T-cell (primary cell): ENCODE measurements at regions not wholly inside any gene's neighbourhood (a gene's known extent, or its start where the extent isn't known, plus 50 kb on each side); places are given as distances from the start of the nearest gene placed in this dataset.
"Not testable (repeated sequence)": the region's sequence is repeated elsewhere in the genome, so short reads cannot be mapped to it uniquely, and the experiment has no call there.

Source experiments
- ATAC-seq, 4 experiments: fragments of 200-7000 bp in 3 of 4; fragments of 150-1000 bp in 1 of 4; cut with Tn5 transposase; replicated peaks in 1 of 4; 1 replicate in 3 of 4; 2 replicates in 1 of 4; pipeline ENCODE4 v1.10.0; 2021; ENCODE audit warnings: moderate library complexity in 3 of 4, mild to moderate bottlenecking in 2 of 4, moderate number of reproducible peaks in 1 of 4
- CTCF ChIA-PET, 2 donors: fragments of 300-600 bp; sonication (Branson Sonifier 250); formaldehyde crosslinking; loops; one replicate each; lab custom pipeline; 2022; ENCODE audit warnings: antibody characterized with exemption in 2 of 2; lab: Charles Lee
- POLR2A ChIA-PET, 2 donors: fragments of 300-600 bp; sonication (Branson Sonifier 250); formaldehyde crosslinking; loops; one replicate each; lab custom pipeline; 2022; ENCODE audit warnings: antibody characterized with exemption in 2 of 2; lab: Charles Lee
- DNase-seq, 35 experiments: peaks; one replicate each; pipeline versions ENCODE4 v3.0.0 to v3.0.0-alpha.2; 2013 to 2023
- H3K27ac ChIP-seq: one replicate; pipeline ENCODE4 v1.5.1; 2013; ENCODE audit warnings: low read length
- H3K27me3 ChIP-seq, 2 experiments: replicated peaks in 1 of 2; 1 replicate in 1 of 2; 2 replicates in 1 of 2; pipeline versions ENCODE4 v1.6.1 to v1.7.0; 2013; ENCODE audit warnings: low read length in 1 of 2, mixed read lengths in 1 of 2; ENCODE audit not compliant: control insufficient read depth in 2 of 2, insufficient read depth in 2 of 2; ENCODE audit errors: extremely low read depth in 1 of 2
- H3K36me3 ChIP-seq, 2 donors: 1 replicate in 1 of 2; 2 replicates in 1 of 2; pipeline versions ENCODE4 v1.6.1 to v1.7.0; 2013; ENCODE audit warnings: low read length in 1 of 2; ENCODE audit not compliant: control insufficient read depth in 2 of 2, insufficient read depth in 1 of 2; ENCODE audit errors: extremely low read depth in 1 of 2
- H3K4me1 ChIP-seq, 2 experiments: 1 replicate in 1 of 2; 2 replicates in 1 of 2; pipeline versions ENCODE4 v1.6.1 to v1.7.0; 2013; ENCODE audit warnings: low read length in 2 of 2, mixed read lengths in 1 of 2; ENCODE audit not compliant: insufficient read depth in 2 of 2, control insufficient read depth in 1 of 2; ENCODE audit errors: extremely low read depth in 1 of 2
- H3K4me3 ChIP-seq, 2 donors: 1 replicate in 1 of 2; 2 replicates in 1 of 2; pipeline versions ENCODE4 v1.5.1 to v1.7.0; 2013; ENCODE audit warnings: mild to moderate bottlenecking in 2 of 2, low read length in 1 of 2, moderate library complexity in 1 of 2; ENCODE audit not compliant: control insufficient read depth in 1 of 2; ENCODE audit errors: extremely low read depth in 1 of 2
- H3K9me3 ChIP-seq: 2 replicates; pipeline ENCODE4 v1.7.0; 2013
- H3K27ac Mint-ChIP-seq, 2 donors: one replicate each; pipeline ENCODE4 v1.8.0; 2020 to 2021; ENCODE audit warnings: mild to moderate bottlenecking in 2 of 2, mixed read lengths in 2 of 2
- H3K27me3 Mint-ChIP-seq, 2 donors: one replicate each; pipeline ENCODE4 v1.8.0; 2021 to 2022; ENCODE audit warnings: mixed read lengths in 2 of 2
- H3K36me3 Mint-ChIP-seq: one replicate; pipeline ENCODE4 v1.8.0; 2021; ENCODE audit warnings: mixed read lengths
- H3K4me1 Mint-ChIP-seq, 3 donors: one replicate each; pipeline ENCODE4 v1.8.0; 2020 to 2022; ENCODE audit warnings: mixed read lengths in 3 of 3, mild to moderate bottlenecking in 1 of 3
- H3K4me3 Mint-ChIP-seq, 3 donors: one replicate each; pipeline ENCODE4 v1.8.0; 2020 to 2022; ENCODE audit warnings: mild to moderate bottlenecking in 3 of 3, mixed read lengths in 3 of 3, moderate library complexity in 3 of 3
- H3K9me3 Mint-ChIP-seq, 3 donors: one replicate each; pipeline ENCODE4 v1.8.0; 2020 to 2022; ENCODE audit warnings: mixed read lengths in 3 of 3
- WGBS: methylation state at CpG from one replicate; pipeline ENCODE4 v1.1.5; 2013; ENCODE audit warnings: missing lambda C conversion rate; ENCODE audit not compliant: insufficient coverage; 5-methylcytosine and 5-hydroxymethylcytosine counted together

DNA sequence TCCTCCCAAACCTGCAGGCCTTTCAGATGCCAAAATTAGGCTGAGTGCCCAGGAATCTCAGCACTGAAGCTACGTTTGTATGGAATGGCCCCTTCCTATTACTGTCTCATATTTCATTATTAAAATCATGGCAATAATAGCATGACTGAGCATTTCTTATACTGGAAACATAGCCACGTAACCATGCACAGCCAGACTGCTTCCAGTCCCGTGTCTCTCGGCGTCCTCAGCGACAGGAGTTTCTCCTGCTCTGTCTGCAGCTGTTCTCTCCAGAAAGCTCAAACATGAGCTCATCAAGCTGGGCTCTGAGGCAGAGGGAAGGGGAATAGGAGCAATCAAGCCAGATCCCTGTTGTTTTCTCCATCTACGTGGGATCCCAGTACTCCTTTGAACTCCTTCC lies 104.0 kb downstream of the CDC7 start:
- Mint-ChIP-seq H3K27ac (no peak overlapping the region), H3K4me3 (no peak overlapping the region), H3K4me1 (no peaks in the 10 kb centered on the region), H3K27me3 (no peaks in the 10 kb centered on the region), H3K36me3 (no peaks in the 10 kb centered on the region), H3K9me3 (no peaks in the 10 kb centered on the region)
- DNase-seq (no peak), ATAC-seq (no peak)
- ChIA-PET POLR2A (no interaction called here), CTCF (interaction anchor here in 1 of 2 donors (0.6 kb wide), 1 partner anchor 26 kb away, joined by 3 read pairs; no protein-coding TSS in a partner anchor)
- 98% methylated on average over 5 of the region's 7 CpGs for WGBS
- H3K27ac ChIP-seq, result no peak overlapping the region
- no peaks in the 10 kb centered on the region for H3K36me3 ChIP-seq
- no peak overlapping the region for H3K4me3 ChIP-seq
- no peaks in the 10 kb centered on the region for H3K4me1 ChIP-seq
- no peaks in the 10 kb centered on the region for H3K9me3 ChIP-seq
- no peaks in the 10 kb centered on the region for H3K27me3 ChIP-seq

DNA sequence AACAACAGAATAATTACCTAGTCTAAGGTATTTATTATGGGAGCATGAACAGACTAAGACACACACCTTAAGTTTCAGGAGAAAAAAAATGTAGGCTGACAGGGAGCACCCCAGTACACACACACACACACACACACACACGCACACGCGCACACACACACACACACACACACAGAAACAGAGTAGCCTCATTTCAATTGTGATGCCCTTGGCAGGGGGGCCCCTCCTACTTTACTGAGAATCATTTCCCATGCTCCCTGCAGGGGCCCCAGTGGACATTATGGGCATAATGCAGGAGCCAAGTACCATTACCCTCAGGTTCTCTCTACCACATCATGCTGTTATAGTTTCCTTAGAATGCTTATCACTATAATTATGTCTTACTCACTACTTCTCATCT lies 104.9 kb downstream of the CDC7 start:
- no peaks in the 10 kb centered on the region for H3K4me1 Mint-ChIP-seq
- H3K36me3 Mint-ChIP-seq, result no peaks in the 10 kb centered on the region
- no peak overlapping the region for H3K27ac Mint-ChIP-seq
- DNase-seq (no peak), ATAC-seq (no peak)
- H3K36me3 ChIP-seq, result no peaks in the 10 kb centered on the region
- no CpG with 5 or more reads among the region's 3 CpGs for WGBS
- H3K27me3 ChIP-seq, result no peaks in the 10 kb centered on the region
- no peaks in the 10 kb centered on the region for H3K27me3 Mint-ChIP-seq
- no peaks in the 10 kb centered on the region for H3K9me3 Mint-ChIP-seq
- H3K4me3 Mint-ChIP-seq, result no peak overlapping the region
- no peaks in the 10 kb centered on the region for H3K9me3 ChIP-seq
- H3K4me3 ChIP-seq, result no peak overlapping the region
- POLR2A ChIA-PET, result no interaction called here
- no peaks in the 10 kb centered on the region for H3K4me1 ChIP-seq
- CTCF ChIA-PET, result no interaction called here
- H3K27ac ChIP-seq, result no peak overlapping the region

DNA sequence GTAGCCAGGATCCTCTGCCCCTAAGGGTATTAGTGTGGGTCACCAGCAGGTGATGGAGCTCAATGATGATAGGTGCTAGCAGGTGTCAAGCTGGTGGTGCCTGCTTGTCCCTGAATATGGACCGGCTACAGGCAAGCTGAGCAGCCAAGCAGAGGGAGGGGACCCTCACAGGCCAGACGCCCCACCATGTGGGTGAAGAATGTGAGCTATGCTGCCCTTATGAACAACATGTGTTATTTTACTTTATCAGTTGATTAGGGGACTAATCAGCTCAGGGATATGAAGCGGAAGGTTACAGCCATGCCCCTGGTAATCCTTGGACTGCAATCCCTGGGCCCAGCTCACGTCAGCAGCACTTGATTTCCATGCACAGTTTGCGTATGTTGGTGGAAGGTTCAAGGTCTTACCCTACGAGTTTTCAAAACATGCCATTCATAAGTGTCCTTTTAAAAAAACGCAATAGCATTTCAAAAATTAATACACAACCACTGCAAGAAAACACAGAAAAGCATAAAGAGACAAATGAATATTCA lies 106.0 kb downstream of the CDC7 start:
- Histone ChIP-seq H3K4me3 (no peak overlapping the region), H3K27me3 (no peaks in the 10 kb centered on the region), H3K9me3 (no peaks in the 10 kb centered on the region), H3K27ac (no peak overlapping the region), H3K36me3 (no peaks in the 10 kb centered on the region), H3K4me1 (no peaks in the 10 kb centered on the region)
- no peak for DNase-seq
- Mint-ChIP-seq H3K36me3 (no peaks in the 10 kb centered on the region), H3K4me3 (no peak overlapping the region), H3K27me3 (no peaks in the 10 kb centered on the region), H3K27ac (no peak overlapping the region), H3K4me1 (no peaks in the 10 kb centered on the region), H3K9me3 (no peaks in the 10 kb centered on the region)
- ATAC-seq, result no peak
- WGBS, result 100% methylated on average over 2 of the region's 7 CpGs
- CTCF ChIA-PET, result interaction anchor here in 1 of 2 donors (0.7 kb wide), 1 partner anchor 14 kb away, joined by 5 read pairs; no protein-coding TSS in a partner anchor
- POLR2A ChIA-PET, result no interaction called here

DNA sequence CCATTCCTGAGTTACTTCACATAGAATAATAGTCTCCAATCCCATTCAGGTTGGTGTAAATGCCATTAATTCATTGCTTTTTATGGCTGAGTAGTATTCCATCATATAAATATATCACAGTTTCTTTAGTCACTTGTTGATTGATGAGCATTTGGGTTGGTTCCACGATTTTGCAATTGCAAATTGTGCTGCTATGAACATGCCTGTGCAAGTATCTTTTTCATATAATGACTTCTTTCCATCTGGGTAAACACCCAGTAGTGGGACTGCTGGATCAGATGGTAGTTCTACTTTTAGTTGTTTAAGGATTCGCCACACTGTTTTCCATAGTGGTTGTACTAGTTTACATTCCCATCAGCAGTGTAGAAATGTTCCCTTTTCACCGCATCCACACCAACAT lies 107.0 kb downstream of the CDC7 start:
- H3K4me1 Mint-ChIP-seq, H3K27ac ChIP-seq, DNase-seq, CTCF ChIA-PET, H3K4me3 Mint-ChIP-seq, POLR2A ChIA-PET, ATAC-seq, H3K9me3 ChIP-seq, H3K4me1 ChIP-seq, H3K4me3 ChIP-seq, H3K27me3 Mint-ChIP-seq, H3K36me3 ChIP-seq, H3K9me3 Mint-ChIP-seq, H3K36me3 Mint-ChIP-seq, H3K27ac Mint-ChIP-seq, H3K27me3 ChIP-seq: not testable (repeated sequence)
- no CpG with 5 or more reads among the region's 3 CpGs for WGBS

DNA sequence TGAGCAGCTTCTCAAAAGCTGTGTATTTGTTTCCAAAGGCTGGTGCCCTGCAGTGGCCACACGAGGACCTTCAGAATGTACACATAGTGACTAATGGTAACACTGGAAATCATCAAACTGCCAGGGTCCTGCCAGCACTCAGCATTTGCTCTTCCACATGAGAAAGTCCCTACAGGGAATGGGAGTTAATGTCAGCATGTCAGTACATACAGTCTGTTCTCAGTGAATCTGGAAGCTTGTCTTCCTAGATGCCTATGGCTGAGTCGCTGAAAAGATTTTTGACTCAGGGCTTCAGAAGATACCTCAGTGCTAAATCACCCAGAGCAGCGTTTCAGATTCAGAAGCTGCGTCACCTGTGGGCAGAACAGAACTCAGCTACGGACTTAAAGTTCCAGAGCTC lies 108.2 kb downstream of the CDC7 start:
- ChIA-PET CTCF (no interaction called here), POLR2A (no interaction called here)
- Mint-ChIP-seq H3K36me3 (no peaks in the 10 kb centered on the region), H3K9me3 (no peaks in the 10 kb centered on the region), H3K27me3 (no peaks in the 10 kb centered on the region), H3K27ac (no peak overlapping the region), H3K4me3 (no peak overlapping the region), H3K4me1 (no peaks in the 10 kb centered on the region)
- WGBS, result 85% methylated on average over 4 of the region's 5 CpGs
- no peaks in the 10 kb centered on the region for H3K9me3 ChIP-seq
- ATAC-seq (no peak), DNase-seq (no peak)
- no peaks in the 10 kb centered on the region for H3K4me1 ChIP-seq
- H3K36me3 ChIP-seq, result no peaks in the 10 kb centered on the region
- no peak overlapping the region for H3K27ac ChIP-seq
- H3K4me3 ChIP-seq, result no peak overlapping the region
- H3K27me3 ChIP-seq, result no peaks in the 10 kb centered on the region

DNA sequence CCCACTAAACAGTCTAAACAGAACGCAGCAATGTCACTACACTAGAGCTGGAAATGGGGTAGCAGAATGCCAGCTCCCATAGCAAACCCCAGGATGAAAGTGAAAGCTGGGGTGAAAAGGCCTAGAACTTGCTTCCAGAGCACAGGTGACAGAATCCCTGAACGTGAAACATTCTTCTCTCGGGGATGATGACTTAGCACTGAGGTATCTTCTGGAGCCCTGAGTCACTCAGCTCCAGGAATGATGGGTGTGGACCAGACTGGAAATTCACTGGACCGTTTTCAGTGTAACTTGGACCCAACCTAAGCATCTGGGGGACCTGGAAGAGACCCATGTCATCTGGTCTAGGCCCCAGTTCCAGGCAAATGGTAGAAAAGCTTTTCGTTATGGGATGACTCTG lies 108.9 kb downstream of the CDC7 start:
- WGBS, result 91% methylated on average over 4 of the region's 5 CpGs
- ChIA-PET CTCF (interaction anchor here in 1 of 2 donors (0.6 kb wide), 1 partner anchor 97 kb away, joined by 3 read pairs; no protein-coding TSS in a partner anchor), POLR2A (no interaction called here)
- H3K4me1 Mint-ChIP-seq, result peaks cover 0 to 3% (median 0%) of the 10 kb centered on the region in 3 donors
- ATAC-seq, result no peak
- no peaks in the 10 kb centered on the region for H3K9me3 ChIP-seq
- H3K4me3 ChIP-seq, result no peak overlapping the region
- no peak overlapping the region for H3K27ac Mint-ChIP-seq
- H3K27ac ChIP-seq, result no peak overlapping the region
- no peak for DNase-seq
- H3K9me3 Mint-ChIP-seq, result no peaks in the 10 kb centered on the region
- H3K27me3 Mint-ChIP-seq, result no peaks in the 10 kb centered on the region
- H3K4me3 Mint-ChIP-seq, result no peak overlapping the region
- no peaks in the 10 kb centered on the region for H3K27me3 ChIP-seq
- no peaks in the 10 kb centered on the region for H3K4me1 ChIP-seq
- no peaks in the 10 kb centered on the region for H3K36me3 Mint-ChIP-seq
- no peaks in the 10 kb centered on the region for H3K36me3 ChIP-seq

DNA sequence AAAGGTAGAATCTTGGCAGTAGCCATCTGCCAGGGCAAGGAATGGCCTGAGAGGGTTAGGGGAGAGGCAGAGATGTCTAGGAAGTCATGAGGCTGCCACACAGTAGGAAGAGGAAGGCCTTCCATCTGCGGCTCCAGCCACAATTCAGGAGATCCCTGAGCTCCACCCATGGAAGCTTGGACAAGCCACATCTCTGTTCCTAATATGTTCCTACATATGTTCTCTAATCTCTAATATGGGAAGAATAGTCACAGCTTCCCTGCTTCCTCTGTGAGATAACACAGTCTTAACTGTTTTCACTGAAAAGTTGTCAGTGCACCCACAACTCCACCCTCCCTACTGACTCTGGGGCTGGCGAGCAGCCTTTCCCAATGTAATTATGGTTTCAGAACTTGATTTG lies 109.5 kb downstream of the CDC7 start:
- CTCF ChIA-PET, result interaction anchor here in 1 of 2 donors (0.6 kb wide), 1 partner anchor 97 kb away, joined by 3 read pairs; no protein-coding TSS in a partner anchor

More for the DNA sequence above, 109.5 kb downstream of the CDC7 start:
- DNase-seq (no peak), ATAC-seq (no peak)
- no peaks in the 10 kb centered on the region for H3K36me3 ChIP-seq
- no peaks in the 10 kb centered on the region for H3K4me1 ChIP-seq
- Mint-ChIP-seq H3K27me3 (no peaks in the 10 kb centered on the region), H3K27ac (no peak overlapping the region), H3K4me3 (no peak overlapping the region), H3K9me3 (no peaks in the 10 kb centered on the region), H3K36me3 (no peaks in the 10 kb centered on the region), H3K4me1 (peaks cover 0 to 5% (median 0%) of the 10 kb centered on the region in 3 donors)
- no peak overlapping the region for H3K4me3 ChIP-seq
- no peaks in the 10 kb centered on the region for H3K9me3 ChIP-seq
- POLR2A ChIA-PET, result no interaction called here
- WGBS, result 92% methylated on average over 2 of the region's 2 CpGs
- no peaks in the 10 kb centered on the region for H3K27me3 ChIP-seq
- H3K27ac ChIP-seq, result no peak overlapping the region
